ENCODE measurements at regions not wholly inside any gene's neighbourhood (a gene's known extent, or its start where the extent isn't known, plus 50 kb on each side); places are given as distances from the start of the nearest gene placed in this dataset.
"Not testable (repeated sequence)": the region's sequence is repeated elsewhere in the genome, so short reads cannot be mapped to it uniquely, and the experiment has no call there.

GRCh38 chr5:25301836-25302235 lies 657.1 kb upstream of the CDH10 start:
- ATAC-seq (no peak), DNase-seq (no peak)
- intact Hi-C loops (cut with DNase I): no loop called here
- Histone ChIP-seq H3K27me3 (no peaks in the 10 kb centered on the region), H3K9me3 (no peaks in the 10 kb centered on the region), H3K4me1 (no peaks in the 10 kb centered on the region), H3K27ac (no peak overlapping the region), H3K4me3 (no peak overlapping the region), H3K36me3 (no peaks in the 10 kb centered on the region)
- TF ChIP-seq CTCF (IDR thresholded peaks at IDR 0.05): no peak

- Histone ChIP-seq H3K27ac (no peak overlapping the region), H3K9me3 (peaks cover 0 to 15% of the 10 kb centered on the region in 2 donors), H3K27me3 (no peaks in the 10 kb centered on the region), H3K36me3 (no peaks in the 10 kb centered on the region), H3K4me1 (no peaks in the 10 kb centered on the region), H3K4me3 (no peak overlapping the region)
- DNase-seq (no peak), ATAC-seq (peak; percentile 62)
- no peak for TF ChIP-seq CTCF (IDR thresholded peaks at IDR 0.05)
- intact Hi-C loops (cut with DNase I): no loop called here
These were observed 650.3 kb upstream of the CDH10 start for GRCh38 chr5:25295067-25295466.

GRCh38 chr5:25289766-25290165 lies 645.0 kb upstream of the CDH10 start:
- intact Hi-C loops (cut with DNase I); ATAC-seq: not testable (repeated sequence)

GRCh38 chr5:25286319-25286718 lies 641.5 kb upstream of the CDH10 start:
- no peak for TF ChIP-seq CTCF (IDR thresholded peaks at IDR 0.05)
- no peak for ATAC-seq

More at GRCh38 chr5:25289766-25290165, 645.0 kb upstream of the CDH10 start:
- H3K9me3 ChIP-seq: peaks cover 0 to 19% of the 10 kb centered on the region in 2 donors
- not testable (repeated sequence) for H3K4me3 ChIP-seq, H3K27ac ChIP-seq, H3K4me1 ChIP-seq, H3K27me3 ChIP-seq, H3K36me3 ChIP-seq, DNase-seq

GRCh38 chr5:25285136-25285535 lies 640.4 kb upstream of the CDH10 start:
- intact Hi-C loops (cut with DNase I): no loop called here

More at GRCh38 chr5:25286319-25286718, 641.5 kb upstream of the CDH10 start:
- Histone ChIP-seq H3K27me3 (no peaks in the 10 kb centered on the region), H3K36me3 (no peaks in the 10 kb centered on the region), H3K4me1 (no peaks in the 10 kb centered on the region), H3K4me3 (no peak overlapping the region), H3K9me3 (peaks cover 0 to 9% of the 10 kb centered on the region in 2 donors), H3K27ac (no peak overlapping the region)
- DNase-seq: no peak
- intact Hi-C loops (cut with DNase I): no loop called here

GRCh38 chr5:25263507-25263906 lies 618.7 kb upstream of the CDH10 start:
- H3K9me3 ChIP-seq: peaks cover 0 to 38% of the 10 kb centered on the region in 2 donors
- H3K27ac ChIP-seq; H3K27me3 ChIP-seq; H3K36me3 ChIP-seq; intact Hi-C loops (cut with DNase I); H3K4me3 ChIP-seq; H3K4me1 ChIP-seq; ATAC-seq: not testable (repeated sequence)
- DNase-seq: peak in 1 of 4 donors; percentile 6

More at GRCh38 chr5:25285136-25285535, 640.4 kb upstream of the CDH10 start:
- Histone ChIP-seq H3K27ac (no peak overlapping the region), H3K27me3 (no peaks in the 10 kb centered on the region), H3K36me3 (no peaks in the 10 kb centered on the region), H3K4me3 (no peak overlapping the region), H3K9me3 (peaks cover 0 to 4% of the 10 kb centered on the region in 2 donors), H3K4me1 (no peaks in the 10 kb centered on the region)
- DNase-seq (peak in 1 of 4 donors; percentile 0), ATAC-seq (peak; percentile 33)
- no peak for TF ChIP-seq CTCF (IDR thresholded peaks at IDR 0.05)

Data from left lung (tissue), 4 donors.